Body of pancreas (tissue), 4 donors: ENCODE measurements at regions not wholly inside any gene's neighbourhood (a gene's known extent, or its start where the extent isn't known, plus 50 kb on each side); places are given as distances from the start of the nearest gene placed in this dataset.

ENCODE experiments used
- CTCF ChIP-seq, 7 experiments: fragments of 450-650 bp in 4 of 7; fragments of 200-600 bp in 3 of 7; sonication (generic) in 3 of 7; IDR thresholded peaks; one replicate each; pipeline ENCODE4 v1.5.1; 2016 to 2019; ENCODE audit warnings: antibody characterized with exemption in 7 of 7
- POLR2A ChIP-seq, 3 donors: fragments of 450-650 bp; IDR thresholded peaks; one replicate each; pipeline ENCODE4 v1.6.1; 2016; ENCODE audit warnings: antibody characterized with exemption in 3 of 3, mild to moderate bottlenecking in 2 of 3

GRCh38 chr21:31511258-31511657 lies 148.2 kb upstream of the SOD1 start:
- no peak for TF ChIP-seq CTCF (IDR thresholded peaks at IDR 0.05)
- TF ChIP-seq POLR2A (IDR thresholded peaks at IDR 0.05) = no peak
